T-helper 2 cell treated with Interferon-gamma antibody and Interleukin-4, amounts not matched to agents 5 μg/mL and 100 μg/mL, for 36 hours (primary cell): ENCODE measurements at regions not wholly inside any gene's neighbourhood (a gene's known extent, or its start where the extent isn't known, plus 50 kb on each side); places are given as distances from the start of the nearest gene placed in this dataset.
A peak's percentile ranks its signal among the peaks of the same experiment; 100 is the strongest.

Source experiments
- DNase-seq: peaks from one replicate; pipeline ENCODE4 v3.0.0; 2021; ENCODE audit warnings: low spot score
- H3K27ac Mint-ChIP-seq: one replicate; pipeline ENCODE4 v1.8.0; 2021; ENCODE audit warnings: mild to moderate bottlenecking, mixed read lengths
- H3K27me3 Mint-ChIP-seq: one replicate; pipeline ENCODE4 v1.8.0; 2021; ENCODE audit warnings: low read depth, mixed read lengths
- H3K36me3 Mint-ChIP-seq: one replicate; pipeline ENCODE4 v1.8.0; 2021; ENCODE audit warnings: low read depth, mixed read lengths
- H3K4me1 Mint-ChIP-seq: one replicate; pipeline ENCODE4 v1.8.0; 2021; ENCODE audit warnings: low read depth, mixed read lengths
- H3K4me3 Mint-ChIP-seq: one replicate; pipeline ENCODE4 v1.8.0; 2022; ENCODE audit warnings: mild to moderate bottlenecking, moderate library complexity, mixed read lengths
- H3K9me3 Mint-ChIP-seq: one replicate; pipeline ENCODE4 v1.8.0; 2021; ENCODE audit warnings: mixed read lengths

DNA sequence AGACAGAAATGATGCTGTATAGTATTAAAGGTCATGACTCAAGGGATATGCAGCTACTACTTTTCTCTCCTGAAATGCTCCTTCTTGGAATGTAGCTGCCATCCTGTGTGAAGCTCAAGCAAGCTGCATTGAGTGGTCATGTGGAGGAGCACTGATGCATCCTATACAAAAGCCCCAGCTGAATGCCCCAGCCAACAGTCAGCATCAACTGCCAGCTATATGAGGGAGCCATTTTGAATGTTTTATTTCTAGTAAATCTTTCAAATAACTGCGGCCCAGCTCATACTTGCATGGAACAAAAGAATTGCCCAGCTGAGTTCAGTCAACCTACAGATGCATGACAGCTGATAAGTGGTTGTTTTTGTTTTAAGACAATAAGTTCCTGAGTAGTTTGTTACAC is 165.0 kb upstream of the GEMIN8 start:
- Mint-ChIP-seq H3K4me1 (no peaks in the 10 kb centered on the region), H3K27me3 (no peaks in the 10 kb centered on the region), H3K4me3 (no peak overlapping the region), H3K36me3 (no peaks in the 10 kb centered on the region), H3K9me3 (no peaks in the 10 kb centered on the region), H3K27ac (no peak overlapping the region)
- no peak for DNase-seq

DNA sequence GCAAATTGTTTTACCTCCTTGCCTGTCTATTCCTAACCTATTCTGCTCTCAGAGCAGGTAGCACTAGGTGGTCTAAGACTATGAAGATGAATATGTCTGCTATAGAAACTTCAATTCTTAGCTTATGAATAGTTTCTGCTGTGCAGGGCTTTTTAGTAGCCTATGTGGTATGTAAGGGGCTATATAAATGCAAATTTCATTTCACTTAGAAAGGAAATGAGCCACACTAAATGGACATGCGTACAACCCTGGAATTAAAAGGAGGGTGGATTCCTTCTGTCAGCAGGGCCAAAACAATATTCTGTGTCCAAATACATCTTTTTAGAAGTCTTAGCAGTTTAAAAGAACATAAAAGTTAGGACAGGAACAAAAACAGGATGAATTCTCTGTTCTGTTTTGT is 163.9 kb upstream of the GEMIN8 start:
- H3K27ac Mint-ChIP-seq: no peak overlapping the region
- no peaks in the 10 kb centered on the region for H3K27me3 Mint-ChIP-seq
- DNase-seq: no peak
- no peaks in the 10 kb centered on the region for H3K36me3 Mint-ChIP-seq
- no peaks in the 10 kb centered on the region for H3K9me3 Mint-ChIP-seq
- H3K4me3 Mint-ChIP-seq: no peak overlapping the region
- no peaks in the 10 kb centered on the region for H3K4me1 Mint-ChIP-seq

DNA sequence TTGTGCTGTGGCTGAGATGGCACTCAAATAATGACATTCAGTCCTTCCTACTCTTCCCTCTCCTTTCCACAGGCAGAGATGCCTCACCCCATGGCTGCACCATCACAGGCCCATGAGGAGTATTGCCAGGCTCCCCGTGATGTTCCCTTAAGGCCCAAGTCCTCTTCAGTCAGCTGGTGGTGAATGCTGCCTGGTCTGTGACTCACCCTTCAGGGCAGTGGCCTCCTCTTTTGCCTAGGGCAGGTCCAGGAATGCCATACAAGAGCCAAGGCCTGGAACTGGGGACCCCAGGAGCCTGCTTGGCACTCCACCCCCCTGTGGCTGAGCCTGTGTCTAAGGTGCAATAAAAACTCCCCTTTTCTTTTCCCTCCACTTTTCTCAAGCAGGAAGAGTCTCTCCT is 144.2 kb upstream of the GEMIN8 start:
- no peak overlapping the region for H3K4me3 Mint-ChIP-seq
- no peaks in the 10 kb centered on the region for H3K9me3 Mint-ChIP-seq
- H3K27me3 Mint-ChIP-seq: no peaks in the 10 kb centered on the region
- DNase-seq: no peak
- no peaks in the 10 kb centered on the region for H3K4me1 Mint-ChIP-seq
- no peak overlapping the region for H3K27ac Mint-ChIP-seq
- no peaks in the 10 kb centered on the region for H3K36me3 Mint-ChIP-seq

DNA sequence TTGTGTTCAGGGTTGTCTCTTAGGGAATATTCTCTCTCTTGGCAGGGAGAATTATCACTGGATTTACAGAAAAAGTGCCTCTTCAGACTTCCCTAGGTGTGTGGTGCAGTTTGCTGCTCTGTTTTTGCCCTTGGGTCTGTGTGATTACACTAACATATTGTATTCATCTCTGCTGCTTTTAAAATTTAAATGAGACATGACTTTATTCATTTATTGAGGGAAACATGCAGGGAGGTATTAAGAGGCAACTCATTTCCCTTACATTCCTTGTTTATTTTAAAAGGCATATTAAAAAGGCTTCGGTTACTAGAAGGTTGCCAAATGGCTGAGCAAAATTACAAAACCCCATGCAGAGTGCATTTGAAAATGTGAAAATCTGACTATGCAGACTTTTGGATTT is 135.1 kb upstream of the GEMIN8 start:
- Mint-ChIP-seq H3K9me3 (peaks cover 5% of the 10 kb centered on the region), H3K27me3 (no peaks in the 10 kb centered on the region), H3K4me1 (no peaks in the 10 kb centered on the region), H3K4me3 (no peak overlapping the region), H3K36me3 (no peaks in the 10 kb centered on the region), H3K27ac (no peak overlapping the region)
- no peak for DNase-seq

DNA sequence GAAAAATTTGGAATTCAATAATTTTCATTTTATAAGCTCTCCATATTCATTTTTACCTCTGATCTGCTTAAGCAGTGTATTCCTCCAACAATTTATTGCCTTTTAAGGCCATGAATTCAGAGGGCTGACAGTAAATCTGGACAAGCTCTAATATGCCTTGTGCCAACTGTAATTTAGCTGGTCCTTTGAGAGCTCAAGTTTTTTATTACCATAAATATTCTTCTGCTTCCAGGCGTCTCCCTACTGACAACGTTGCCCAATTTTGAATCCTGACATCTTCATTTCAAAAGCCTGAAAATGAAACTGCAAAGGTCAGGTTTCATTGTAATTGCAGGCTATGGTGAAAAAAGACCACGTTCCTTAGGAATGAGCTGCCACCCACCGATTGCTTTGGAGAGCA is 95.8 kb upstream of the GEMIN8 start:
- H3K27ac Mint-ChIP-seq: no peak overlapping the region
- no peaks in the 10 kb centered on the region for H3K4me1 Mint-ChIP-seq
- no peak for DNase-seq
- no peaks in the 10 kb centered on the region for H3K36me3 Mint-ChIP-seq
- H3K9me3 Mint-ChIP-seq: no peaks in the 10 kb centered on the region
- no peak overlapping the region for H3K4me3 Mint-ChIP-seq
- peaks cover 2% of the 10 kb centered on the region for H3K27me3 Mint-ChIP-seq

DNA sequence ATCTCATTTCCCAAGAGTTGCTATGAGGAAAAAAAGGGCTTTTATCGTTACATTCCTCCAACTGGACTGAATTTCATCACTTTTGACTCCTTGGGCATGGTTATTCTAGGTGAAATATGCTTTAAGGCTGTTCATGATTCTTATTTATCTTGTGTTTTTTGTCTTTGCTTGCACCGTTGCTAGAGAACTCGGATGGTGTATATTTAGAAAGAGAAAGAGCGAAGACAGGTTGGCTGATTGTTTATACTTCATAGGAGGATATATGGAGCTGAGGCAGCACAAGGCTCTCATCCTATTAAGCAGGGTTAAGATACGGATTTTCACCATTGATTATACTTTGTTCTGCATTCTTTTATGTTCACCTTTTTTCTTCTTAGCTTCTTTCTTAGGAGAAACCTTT is 94.9 kb upstream of the GEMIN8 start:
- H3K36me3 Mint-ChIP-seq: no peaks in the 10 kb centered on the region

DNA sequence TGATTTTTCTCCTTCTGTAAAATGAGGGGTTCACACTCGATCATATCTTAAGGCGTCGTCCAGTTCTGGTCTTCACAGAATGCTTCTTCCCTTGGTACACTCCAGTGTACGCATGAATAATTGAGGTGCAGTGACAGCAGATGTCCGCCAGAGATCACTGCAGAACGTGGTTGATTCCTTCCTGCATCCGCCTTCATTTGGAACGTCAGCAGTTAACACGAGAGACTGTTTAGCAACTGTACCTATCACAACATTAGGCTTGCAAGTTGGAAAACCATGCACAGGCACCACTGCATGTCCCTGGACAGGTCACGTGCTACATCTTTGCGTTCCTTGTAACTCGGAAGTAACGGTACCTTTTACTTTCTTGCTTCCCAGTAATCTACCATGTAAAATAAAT is 66.0 kb upstream of the GEMIN8 start:
- Mint-ChIP-seq H3K27me3 (no peaks in the 10 kb centered on the region), H3K27ac (no peak overlapping the region), H3K4me1 (no peaks in the 10 kb centered on the region), H3K36me3 (no peaks in the 10 kb centered on the region), H3K9me3 (no peaks in the 10 kb centered on the region), H3K4me3 (no peak overlapping the region)
- DNase-seq: peak; percentile 9

More for the DNA sequence above, 94.9 kb upstream of the GEMIN8 start:
- no peak for DNase-seq
- H3K9me3 Mint-ChIP-seq: no peaks in the 10 kb centered on the region
- peaks cover 2% of the 10 kb centered on the region for H3K27me3 Mint-ChIP-seq
- H3K27ac Mint-ChIP-seq: no peak overlapping the region
- H3K4me1 Mint-ChIP-seq: no peaks in the 10 kb centered on the region
- no peak overlapping the region for H3K4me3 Mint-ChIP-seq

DNA sequence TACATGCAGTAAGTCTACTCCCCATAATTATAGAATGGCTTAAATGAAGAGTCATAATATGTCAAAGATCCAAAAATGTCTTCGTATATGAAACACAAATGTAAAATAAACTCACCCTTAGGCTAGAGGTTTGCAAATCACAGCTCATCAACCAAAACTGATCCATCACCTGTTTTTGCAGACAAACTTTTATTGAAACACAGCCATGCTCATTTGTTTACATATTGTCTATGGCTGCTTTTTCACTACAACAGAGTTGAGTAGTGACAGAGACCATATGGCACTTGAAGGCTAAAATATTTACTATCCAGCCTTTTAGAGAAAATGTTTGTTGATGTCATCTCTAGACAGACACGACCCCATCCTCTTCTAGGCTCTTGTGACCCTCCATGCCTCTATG is 64.5 kb upstream of the GEMIN8 start:
- Mint-ChIP-seq H3K4me3 (no peak overlapping the region), H3K9me3 (no peaks in the 10 kb centered on the region), H3K27ac (no peak overlapping the region), H3K36me3 (no peaks in the 10 kb centered on the region), H3K27me3 (peaks cover 2% of the 10 kb centered on the region), H3K4me1 (no peaks in the 10 kb centered on the region)
- no peak for DNase-seq

DNA sequence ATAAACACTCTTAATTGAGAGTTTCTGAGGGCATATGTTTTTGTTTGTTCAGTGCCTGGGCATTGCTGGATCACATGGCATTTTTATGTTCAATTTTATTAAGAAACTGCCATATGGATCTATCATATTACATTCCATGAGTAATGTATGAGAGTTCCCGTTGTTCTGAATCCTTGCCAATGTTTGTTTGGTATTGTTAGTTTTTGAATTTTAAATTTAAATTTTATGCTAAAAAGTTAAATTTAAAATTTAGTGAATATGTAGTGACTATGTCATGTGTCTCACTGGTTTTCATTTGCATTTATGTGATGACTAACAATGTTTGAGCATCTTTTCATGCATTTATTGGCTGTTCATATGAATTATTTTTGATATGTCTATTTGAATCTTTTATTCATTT is 54.8 kb upstream of the GEMIN8 start:
- no peak for DNase-seq
- H3K4me1 Mint-ChIP-seq: no peaks in the 10 kb centered on the region
- no peak overlapping the region for H3K27ac Mint-ChIP-seq
- H3K9me3 Mint-ChIP-seq: no peaks in the 10 kb centered on the region
- H3K36me3 Mint-ChIP-seq: no peaks in the 10 kb centered on the region
- H3K4me3 Mint-ChIP-seq: no peak overlapping the region
- no peaks in the 10 kb centered on the region for H3K27me3 Mint-ChIP-seq

DNA sequence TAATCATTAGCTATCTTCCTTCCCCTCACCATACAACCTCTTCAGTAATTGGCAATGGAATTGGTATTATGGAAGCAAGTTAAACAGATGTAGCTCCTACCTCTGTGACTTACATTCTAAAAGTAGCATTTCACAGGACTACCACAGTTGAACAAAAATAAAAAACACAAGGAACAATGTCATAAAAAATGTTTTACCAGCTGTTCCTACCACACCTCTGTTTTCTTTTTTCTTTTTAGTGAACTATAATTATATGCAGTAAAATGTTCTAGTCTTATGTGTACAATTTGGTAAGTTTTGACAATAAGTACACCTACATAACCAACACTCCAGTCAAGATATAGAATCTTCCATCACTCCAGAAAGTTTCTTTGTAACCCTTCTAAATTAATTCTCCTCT is 54.1 kb upstream of the GEMIN8 start:
- DNase-seq: no peak
- no peak overlapping the region for H3K27ac Mint-ChIP-seq
- no peaks in the 10 kb centered on the region for H3K4me1 Mint-ChIP-seq
- H3K27me3 Mint-ChIP-seq: no peaks in the 10 kb centered on the region
- H3K9me3 Mint-ChIP-seq: no peaks in the 10 kb centered on the region
- H3K4me3 Mint-ChIP-seq: no peak overlapping the region
- H3K36me3 Mint-ChIP-seq: no peaks in the 10 kb centered on the region

DNA sequence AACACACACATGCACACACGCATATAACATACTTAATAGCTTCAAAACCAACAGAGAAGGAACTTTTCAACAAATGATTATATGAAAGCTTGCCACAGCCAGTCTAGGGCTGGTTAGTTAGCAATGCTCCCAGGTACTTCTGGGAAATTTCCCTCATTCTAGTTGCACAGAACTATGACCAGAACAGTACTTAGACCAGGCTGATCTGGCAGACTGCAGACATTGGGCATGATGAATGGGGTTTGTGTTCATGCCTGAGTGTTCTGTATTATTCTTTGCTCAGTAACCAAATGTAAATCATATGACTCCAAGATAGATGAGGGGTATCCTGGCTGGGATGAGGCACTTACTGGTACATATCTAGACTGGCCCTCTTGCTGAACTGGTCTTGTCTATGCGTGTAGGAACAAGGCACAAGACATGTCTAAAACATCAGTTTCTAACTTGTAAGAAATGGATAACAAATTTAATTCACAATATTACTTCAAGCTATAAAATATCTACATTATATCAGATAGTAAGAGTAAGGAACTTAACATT is 50.3 kb upstream of the GEMIN8 start:
- Mint-ChIP-seq H3K4me1 (no peaks in the 10 kb centered on the region), H3K4me3 (no peak overlapping the region), H3K27ac (no peak overlapping the region), H3K9me3 (no peaks in the 10 kb centered on the region), H3K27me3 (no peaks in the 10 kb centered on the region), H3K36me3 (no peaks in the 10 kb centered on the region)
- no peak for DNase-seq
